H9 (cell line): ENCODE measurements at regions not wholly inside any gene's neighbourhood (a gene's known extent, or its start where the extent isn't known, plus 50 kb on each side); places are given as distances from the start of the nearest gene placed in this dataset.

Experiments
- DNase-seq: peaks from one replicate; pipeline ENCODE4 v3.0.0-alpha.2; 2017
- H2AFZ ChIP-seq: one replicate; pipeline ENCODE4 v1.6.1; 2013; ENCODE audit warnings: mild to moderate bottlenecking, low read length, control low read depth, moderate library complexity
- H2AK5ac ChIP-seq: 2 replicates; pipeline ENCODE4 v1.6.1; 2013; ENCODE audit warnings: low read length, control low read depth, mixed read lengths; ENCODE audit not compliant: insufficient read length
- H2BK120ac ChIP-seq: one replicate; pipeline ENCODE4 v1.6.1; 2013; ENCODE audit warnings: low read depth, mild to moderate bottlenecking, low read length, control low read depth, inconsistent platforms; ENCODE audit not compliant: poor library complexity, severe bottlenecking
- H2BK12ac ChIP-seq: 2 replicates; pipeline ENCODE4 v1.6.1; 2013; ENCODE audit warnings: low read length, control low read depth, mixed read lengths, low read depth; ENCODE audit not compliant: insufficient read length
- H2BK15ac ChIP-seq: 2 replicates; pipeline ENCODE4 v1.6.1; 2013; ENCODE audit warnings: low read depth, low read length, control low read depth
- H2BK20ac ChIP-seq: one replicate; pipeline ENCODE4 v1.6.1; 2013; ENCODE audit warnings: low read depth, mild to moderate bottlenecking, low read length, control low read depth, inconsistent platforms; ENCODE audit not compliant: poor library complexity, severe bottlenecking
- H2BK5ac ChIP-seq: 2 replicates; pipeline ENCODE4 v1.6.1; 2013; ENCODE audit warnings: low read length, control low read depth, mixed read lengths; ENCODE audit not compliant: insufficient read length
- H3K14ac ChIP-seq: 2 replicates; pipeline ENCODE4 v1.6.1; 2013; ENCODE audit warnings: low read length, control low read depth; ENCODE audit not compliant: insufficient read depth
- H3K18ac ChIP-seq: 2 replicates; pipeline ENCODE4 v1.6.1; 2013; ENCODE audit warnings: low read depth, mild to moderate bottlenecking, mixed read lengths, low read length, control low read depth; ENCODE audit not compliant: insufficient read length
- H3K23ac ChIP-seq: 2 replicates; pipeline ENCODE4 v1.6.1; 2013; ENCODE audit warnings: low read length, control low read depth, mixed read lengths, low read depth; ENCODE audit not compliant: insufficient read length
- H3K23me2 ChIP-seq: 2 replicates; pipeline ENCODE4 v1.6.1; 2013; ENCODE audit warnings: low read depth, mild to moderate bottlenecking, mixed read lengths, low read length, control low read depth; ENCODE audit not compliant: insufficient read length, poor library complexity, severe bottlenecking
- H3K27ac ChIP-seq: 2 replicates; pipeline ENCODE4 v1.5.1; 2013; ENCODE audit warnings: low read length, control low read depth, mixed read lengths, low read depth; ENCODE audit not compliant: insufficient read length
- H3K27me3 ChIP-seq: 2 replicates; pipeline ENCODE4 v1.6.1; 2013; ENCODE audit warnings: low read length, control low read depth, inconsistent platforms; ENCODE audit not compliant: insufficient read depth
- H3K4ac ChIP-seq: 2 replicates; pipeline ENCODE4 v1.6.1; 2013; ENCODE audit warnings: low read depth, mild to moderate bottlenecking, control low read depth, inconsistent platforms, low read length, moderate library complexity
- H3K4me1 ChIP-seq: 2 replicates; pipeline ENCODE4 v1.6.1; 2013; ENCODE audit warnings: low read length, control low read depth, inconsistent platforms; ENCODE audit not compliant: insufficient read depth
- H3K4me2 ChIP-seq: 2 replicates; pipeline ENCODE4 v1.6.1; 2013; ENCODE audit warnings: low read length, control low read depth, mixed read lengths; ENCODE audit not compliant: insufficient read length, insufficient read depth
- H3K56ac ChIP-seq: 2 replicates; pipeline ENCODE4 v1.6.1; 2013; ENCODE audit warnings: low read depth, mild to moderate bottlenecking, mixed read lengths, low read length, control low read depth; ENCODE audit not compliant: insufficient read length
- H3K79me1 ChIP-seq: 2 replicates; pipeline ENCODE4 v1.6.1; 2013; ENCODE audit warnings: low read depth, mild to moderate bottlenecking, moderate library complexity, low read length, control low read depth, inconsistent platforms; ENCODE audit not compliant: insufficient read depth, poor library complexity, severe bottlenecking
- H3K79me2 ChIP-seq: 2 replicates; pipeline ENCODE4 v1.6.1; 2013; ENCODE audit warnings: low read length, control low read depth, inconsistent platforms; ENCODE audit not compliant: insufficient read depth
- H3K9ac ChIP-seq: 2 replicates; pipeline ENCODE4 v1.6.1; 2013; ENCODE audit warnings: low read length, control low read depth, mixed read lengths; ENCODE audit not compliant: insufficient read length; ENCODE audit errors: extremely low read depth
- H3K9me3 ChIP-seq: one replicate; pipeline ENCODE4 v1.6.1; 2013; ENCODE audit warnings: low read depth, low read length, inconsistent platforms; ENCODE audit not compliant: control insufficient read depth
- H3T11ph ChIP-seq: one replicate; pipeline ENCODE4 v1.6.1; 2013; ENCODE audit warnings: mild to moderate bottlenecking, low read length, control low read depth, inconsistent platforms
- H4K20me1 ChIP-seq: one replicate; pipeline ENCODE4 v1.6.1; 2013; ENCODE audit not compliant: control insufficient read depth, insufficient read length, insufficient read depth
- H4K5ac ChIP-seq: 2 replicates; pipeline ENCODE4 v1.6.1; 2013; ENCODE audit warnings: low read depth, mild to moderate bottlenecking, mixed read lengths, low read length, control low read depth; ENCODE audit not compliant: insufficient read length
- H4K8ac ChIP-seq: replicated peaks from 2 replicates; pipeline ENCODE4 v1.6.1; 2013; ENCODE audit warnings: low read length, control low read depth, mixed read lengths, low read depth; ENCODE audit not compliant: insufficient read length
- H4K91ac ChIP-seq: 2 replicates; pipeline ENCODE4 v1.6.1; 2013; ENCODE audit warnings: low read depth, mild to moderate bottlenecking, moderate library complexity, mixed read lengths, low read length, control low read depth; ENCODE audit not compliant: insufficient read length
- H3K27ac Mint-ChIP-seq, 3 experiments: 2 replicates in 2 of 3; 3 replicates in 1 of 3; pipeline ENCODE4 v1.8.0; 2020 to 2021; ENCODE audit warnings: mixed read lengths in 3 of 3, mild to moderate bottlenecking in 1 of 3, moderate library complexity in 1 of 3
- H3K27me3 Mint-ChIP-seq: 2 replicates; pipeline ENCODE4 v1.8.0; 2021; ENCODE audit warnings: low read depth, mild to moderate bottlenecking, moderate library complexity, mixed read lengths
- H3K36me3 Mint-ChIP-seq, 3 experiments: 2 replicates in 2 of 3; 3 replicates in 1 of 3; pipeline ENCODE4 v1.8.0; 2020 to 2021; ENCODE audit warnings: low read depth in 3 of 3, mixed read lengths in 3 of 3; ENCODE audit not compliant: insufficient read depth in 1 of 3
- H3K4me1 Mint-ChIP-seq, 2 experiments: 2 replicates each; pipeline ENCODE4 v1.8.0; 2020; ENCODE audit warnings: mixed read lengths in 2 of 2
- H3K4me3 Mint-ChIP-seq, 2 experiments: 2 replicates in 1 of 2; 3 replicates in 1 of 2; pipeline ENCODE4 v1.8.0; 2020 to 2021; ENCODE audit warnings: mild to moderate bottlenecking in 2 of 2, mixed read lengths in 2 of 2, moderate library complexity in 1 of 2
- H3K9me3 Mint-ChIP-seq, 2 experiments: 2 replicates in 1 of 2; 3 replicates in 1 of 2; pipeline ENCODE4 v1.8.0; 2020; ENCODE audit warnings: mild to moderate bottlenecking in 2 of 2, mixed read lengths in 2 of 2, moderate library complexity in 1 of 2
- WGBS: extraction: QIAGEN DNeasy Blood & Tissue Kit; methylation state at CpG from one replicate; pipeline ENCODE4 v1.1.7; 2013; ENCODE audit warnings: missing lambda C conversion rate, low lambda C conversion rate, mixed read lengths; ENCODE audit not compliant: insufficient read length; ENCODE audit errors: extremely low coverage; 5-methylcytosine and 5-hydroxymethylcytosine counted together
- TF ChIP-seq, protein P1 (sequence below): fragments of 200-600 bp; sonication (generic); conservative IDR thresholded peaks from 3 replicates; pipeline ENCODE4 v1.8.0; 2021; ENCODE audit warnings: antibody characterized with exemption, mild to moderate bottlenecking

DNA sequence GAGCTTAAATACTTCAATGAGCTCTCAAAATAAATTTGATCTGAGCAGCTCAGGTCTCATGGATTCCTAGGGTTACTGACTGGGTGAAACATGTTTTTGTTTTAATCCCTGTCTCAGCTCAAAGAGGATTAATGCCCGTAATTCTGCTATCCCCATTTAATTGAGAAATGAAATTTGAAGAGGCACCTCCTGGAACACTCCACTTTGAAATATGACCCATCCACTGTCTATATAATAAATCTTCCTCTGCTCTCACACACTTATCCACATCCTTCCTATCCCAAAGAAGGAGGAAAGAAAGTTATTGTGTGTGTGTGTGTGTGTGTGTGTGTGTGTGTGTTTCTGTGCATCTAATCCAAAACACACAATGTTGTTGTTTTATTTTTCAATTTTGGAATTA lies 2082.4 kb upstream of the PIK3C3 start:
- no peak overlapping the region for H2BK20ac ChIP-seq
- H3K56ac ChIP-seq = no peak overlapping the region
- H3K36me3 Mint-ChIP-seq = no peaks in the 10 kb centered on the region
- no peak overlapping the region for H2AK5ac ChIP-seq
- H2BK15ac ChIP-seq = no peak overlapping the region
- H3K27me3 Mint-ChIP-seq = no peaks in the 10 kb centered on the region; the same call in 1 of the 2 replicates
- H3K4me1 Mint-ChIP-seq = no peaks in the 10 kb centered on the region
- H3K27ac ChIP-seq = no peak overlapping the region
- H4K5ac ChIP-seq = no peak overlapping the region
- H3K9me3 Mint-ChIP-seq = no peaks in the 10 kb centered on the region
- no peaks in the 10 kb centered on the region for H3K79me2 ChIP-seq
- TF ChIP-seq, protein P1, sequence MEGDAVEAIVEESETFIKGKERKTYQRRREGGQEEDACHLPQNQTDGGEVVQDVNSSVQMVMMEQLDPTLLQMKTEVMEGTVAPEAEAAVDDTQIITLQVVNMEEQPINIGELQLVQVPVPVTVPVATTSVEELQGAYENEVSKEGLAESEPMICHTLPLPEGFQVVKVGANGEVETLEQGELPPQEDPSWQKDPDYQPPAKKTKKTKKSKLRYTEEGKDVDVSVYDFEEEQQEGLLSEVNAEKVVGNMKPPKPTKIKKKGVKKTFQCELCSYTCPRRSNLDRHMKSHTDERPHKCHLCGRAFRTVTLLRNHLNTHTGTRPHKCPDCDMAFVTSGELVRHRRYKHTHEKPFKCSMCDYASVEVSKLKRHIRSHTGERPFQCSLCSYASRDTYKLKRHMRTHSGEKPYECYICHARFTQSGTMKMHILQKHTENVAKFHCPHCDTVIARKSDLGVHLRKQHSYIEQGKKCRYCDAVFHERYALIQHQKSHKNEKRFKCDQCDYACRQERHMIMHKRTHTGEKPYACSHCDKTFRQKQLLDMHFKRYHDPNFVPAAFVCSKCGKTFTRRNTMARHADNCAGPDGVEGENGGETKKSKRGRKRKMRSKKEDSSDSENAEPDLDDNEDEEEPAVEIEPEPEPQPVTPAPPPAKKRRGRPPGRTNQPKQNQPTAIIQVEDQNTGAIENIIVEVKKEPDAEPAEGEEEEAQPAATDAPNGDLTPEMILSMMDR = no peak
- H2BK120ac ChIP-seq = no peak overlapping the region
- no peak overlapping the region for H2BK12ac ChIP-seq
- no peaks in the 10 kb centered on the region for H3K9me3 ChIP-seq
- H3K23ac ChIP-seq = no peak overlapping the region
- H3K23me2 ChIP-seq = no peaks in the 10 kb centered on the region
- no peak for DNase-seq
- no peaks in the 10 kb centered on the region for H4K20me1 ChIP-seq
- no peak overlapping the region for H4K8ac ChIP-seq
- no peak overlapping the region for H3K4me2 ChIP-seq
- no peak overlapping the region for H3K4me3 Mint-ChIP-seq
- no peak overlapping the region for H3K27ac Mint-ChIP-seq
- H3K27me3 ChIP-seq = no peaks in the 10 kb centered on the region
- no peaks in the 10 kb centered on the region for H3K4me1 ChIP-seq
- no peak overlapping the region for H3K18ac ChIP-seq
- no CpG with 5 or more reads among the region's 1 CpG for WGBS
- no peak overlapping the region for H2AFZ ChIP-seq
- no peak overlapping the region for H4K91ac ChIP-seq
- no peak overlapping the region for H3T11ph ChIP-seq
- no peak overlapping the region for H3K14ac ChIP-seq
- no peaks in the 10 kb centered on the region for H3K79me1 ChIP-seq
- H2BK5ac ChIP-seq = no peak overlapping the region
- no peak overlapping the region for H3K4ac ChIP-seq
- no peak overlapping the region for H3K9ac ChIP-seq
